NCI-H526 (cell line): ENCODE measurements at regions not wholly inside any gene's neighbourhood (a gene's known extent, or its start where the extent isn't known, plus 50 kb on each side); places are given as distances from the start of the nearest gene placed in this dataset.

ENCODE experiments used
- DNase-seq, 2 experiments: peaks; one replicate each; lab custom pipeline; 2025; lab: John Stamatoyannopoulos, UW

DNA sequence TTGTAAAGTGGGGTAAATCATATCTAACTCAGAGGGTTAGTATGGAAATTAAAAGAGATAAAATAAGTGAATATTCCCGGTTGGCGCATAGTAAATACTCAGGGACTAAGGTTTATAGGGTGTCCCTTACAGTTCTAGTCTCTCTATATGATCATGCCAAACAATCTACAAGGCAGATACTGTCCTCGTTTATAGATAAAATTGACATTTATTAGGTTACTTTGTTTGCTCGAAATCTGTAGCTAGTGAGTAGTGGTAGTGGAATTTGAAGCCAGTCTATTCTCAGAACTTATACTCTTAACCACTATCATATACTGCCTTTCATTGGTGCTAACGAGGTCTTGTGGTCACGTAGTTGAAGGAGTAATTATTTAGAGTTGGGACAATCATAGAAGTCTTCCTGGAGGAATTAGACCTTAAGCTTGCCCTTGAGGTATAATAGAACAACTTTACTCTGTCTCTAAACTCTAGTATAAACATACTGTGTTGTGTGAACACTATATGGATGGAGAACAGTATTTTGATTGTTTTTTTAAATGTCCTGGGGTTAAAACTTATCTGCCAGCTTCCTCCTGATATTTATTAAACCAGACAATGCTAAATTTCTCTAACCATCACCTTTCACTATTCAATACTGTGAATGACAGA is 324.0 kb downstream of the STIM2 start:
- DNase-seq = no peak

DNA sequence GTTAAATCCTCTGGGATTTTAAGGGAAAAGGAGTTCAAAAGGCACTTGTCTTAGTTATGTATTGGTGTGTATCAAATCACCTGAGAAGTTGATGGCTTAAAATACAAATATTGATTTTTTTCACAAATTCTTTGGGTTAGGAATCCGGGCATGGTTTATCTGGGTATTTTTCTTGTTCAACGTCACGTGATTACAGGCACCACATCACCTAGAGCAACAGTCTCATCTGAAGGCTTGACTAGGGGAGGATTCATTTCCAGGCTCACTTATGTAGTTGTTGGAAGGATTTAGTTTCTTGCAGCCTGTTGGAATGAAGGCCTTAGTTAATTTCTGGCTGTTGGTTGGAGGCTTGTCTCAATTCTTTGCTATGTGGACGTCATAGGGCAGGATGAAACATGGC is 326.1 kb downstream of the STIM2 start:
- DNase-seq = no peak

- no peak for DNase-seq
These were observed 327.1 kb downstream of the STIM2 start for GRCh38 chr4:27187786-27188185.

DNA sequence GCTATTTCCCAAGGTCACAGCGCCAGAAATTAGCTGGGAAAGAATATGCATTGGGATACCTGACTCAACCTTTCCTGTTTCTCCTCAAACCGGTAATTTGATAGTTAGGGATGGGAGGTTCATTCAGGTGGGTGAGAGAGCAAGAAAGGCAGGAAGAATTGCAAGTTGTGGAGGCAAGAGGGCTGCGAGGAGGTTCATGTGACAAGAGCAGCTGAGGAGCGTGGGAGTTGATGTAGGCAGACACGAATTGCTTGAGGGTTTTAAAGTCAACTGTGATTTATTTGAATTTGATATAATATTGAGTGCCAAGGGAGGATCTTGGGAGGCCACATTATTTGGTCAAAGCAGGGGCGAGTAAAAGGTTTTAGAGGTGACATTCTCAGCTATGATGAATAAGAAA is 329.0 kb downstream of the STIM2 start:
- DNase-seq = no peak

GRCh38 chr4:27191592-27191991 is 331.0 kb downstream of the STIM2 start:
- no peak for DNase-seq

DNA sequence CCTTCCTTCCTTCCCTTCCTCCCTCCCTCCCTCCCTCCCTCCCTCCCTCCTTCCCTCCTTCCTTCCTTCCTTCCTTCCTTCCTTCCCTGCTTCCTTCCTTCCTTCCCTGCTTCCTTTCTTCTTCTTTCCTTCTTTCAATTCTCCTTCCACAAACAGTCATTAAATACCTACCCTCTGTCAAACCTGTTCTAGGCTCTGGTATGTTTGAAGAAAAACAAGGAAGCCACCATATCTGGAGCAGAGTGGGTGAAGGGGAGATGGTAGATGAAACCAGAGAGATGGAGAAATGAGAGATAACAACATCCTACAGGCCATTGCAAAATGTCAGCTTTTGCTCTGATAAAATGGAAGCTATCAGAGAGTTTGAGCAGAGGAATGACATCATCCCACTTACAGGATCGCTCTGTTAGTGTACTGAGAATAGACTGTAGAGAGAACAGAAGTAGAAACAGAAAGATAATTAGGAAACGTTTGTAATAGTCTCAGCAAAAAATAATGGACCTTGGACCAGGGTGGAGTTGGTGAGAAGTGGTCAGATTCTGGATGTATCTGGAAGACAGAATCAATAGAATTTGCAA is 334.0 kb downstream of the STIM2 start:
- no peak for DNase-seq

DNA sequence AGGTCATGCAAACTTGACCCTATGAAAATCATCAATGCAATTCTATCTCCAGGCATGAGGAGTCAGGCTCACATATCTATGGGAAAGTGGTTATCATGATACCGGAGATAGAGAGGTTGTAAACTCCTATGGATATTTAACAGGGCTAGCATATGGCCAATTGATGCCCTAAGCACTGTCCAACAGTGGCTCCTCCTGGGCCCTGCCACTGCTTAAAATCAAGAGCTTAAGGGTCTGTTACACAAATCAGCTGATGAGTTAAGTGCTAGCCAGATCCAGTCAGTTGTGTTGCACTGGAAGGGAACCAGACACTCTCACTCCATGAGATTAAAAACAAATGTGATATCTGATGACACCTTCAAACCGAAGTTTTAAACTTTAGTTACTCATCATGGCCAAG is 337.6 kb downstream of the STIM2 start:
- no peak for DNase-seq

DNA sequence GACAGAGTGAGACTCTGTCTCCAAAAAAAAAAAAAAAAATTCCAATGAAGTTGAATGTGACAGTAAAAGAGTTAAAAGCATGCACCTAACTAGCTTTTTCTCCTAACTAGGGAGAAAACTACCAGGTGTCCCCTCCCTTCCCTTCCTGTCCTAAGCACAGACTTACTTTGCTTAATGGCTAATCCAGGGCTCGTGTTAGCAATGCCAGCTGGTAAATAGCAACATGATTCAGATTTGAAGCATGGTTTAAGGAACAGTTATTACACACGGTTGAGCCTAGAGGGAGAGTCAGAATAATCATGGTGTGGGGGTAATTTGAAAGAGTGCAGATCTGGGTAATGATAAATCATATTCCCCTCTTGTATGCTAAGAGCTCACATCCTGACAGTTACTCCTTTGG is 338.3 kb downstream of the STIM2 start:
- DNase-seq = no peak

DNA sequence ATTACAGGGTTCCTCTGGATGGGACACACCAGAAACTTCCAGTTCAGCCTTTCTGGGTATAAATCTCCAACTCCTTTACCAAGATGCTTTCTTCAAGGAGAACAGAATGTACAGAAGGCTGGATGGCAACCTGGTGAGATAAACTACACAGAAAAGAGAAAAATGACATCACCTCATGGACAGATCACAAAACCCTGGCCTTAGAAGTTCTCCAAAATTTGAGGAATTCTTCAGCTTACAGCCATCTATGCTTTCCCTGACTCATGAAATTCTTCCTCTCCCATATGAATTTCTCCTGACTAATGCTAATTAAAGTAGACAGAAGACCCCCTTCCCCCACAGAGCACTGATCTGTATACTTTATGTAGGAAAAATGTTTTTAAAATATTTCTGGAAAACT is 345.4 kb downstream of the STIM2 start:
- no peak for DNase-seq

GRCh38 chr4:27210956-27211355 is 350.3 kb downstream of the STIM2 start:
- DNase-seq = no peak

DNA sequence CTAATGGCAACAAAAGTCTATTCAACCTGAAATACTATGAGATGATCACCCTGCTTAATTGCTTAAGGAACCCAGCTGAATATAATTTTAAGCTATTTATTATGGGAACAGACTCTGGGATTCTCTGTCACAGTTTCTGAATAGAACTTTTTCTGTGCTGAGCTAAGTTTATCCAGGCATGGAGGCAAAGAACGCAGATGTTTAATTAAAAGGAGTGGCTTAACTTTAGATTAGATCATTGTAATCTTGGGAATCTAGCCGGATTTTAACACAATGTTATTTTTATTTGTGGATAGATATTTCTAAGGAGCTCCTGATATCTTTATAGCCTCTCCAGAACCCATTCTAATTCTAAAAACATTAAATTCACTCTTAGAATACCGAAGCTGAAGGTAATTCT is 353.4 kb downstream of the STIM2 start:
- DNase-seq = no peak

DNA sequence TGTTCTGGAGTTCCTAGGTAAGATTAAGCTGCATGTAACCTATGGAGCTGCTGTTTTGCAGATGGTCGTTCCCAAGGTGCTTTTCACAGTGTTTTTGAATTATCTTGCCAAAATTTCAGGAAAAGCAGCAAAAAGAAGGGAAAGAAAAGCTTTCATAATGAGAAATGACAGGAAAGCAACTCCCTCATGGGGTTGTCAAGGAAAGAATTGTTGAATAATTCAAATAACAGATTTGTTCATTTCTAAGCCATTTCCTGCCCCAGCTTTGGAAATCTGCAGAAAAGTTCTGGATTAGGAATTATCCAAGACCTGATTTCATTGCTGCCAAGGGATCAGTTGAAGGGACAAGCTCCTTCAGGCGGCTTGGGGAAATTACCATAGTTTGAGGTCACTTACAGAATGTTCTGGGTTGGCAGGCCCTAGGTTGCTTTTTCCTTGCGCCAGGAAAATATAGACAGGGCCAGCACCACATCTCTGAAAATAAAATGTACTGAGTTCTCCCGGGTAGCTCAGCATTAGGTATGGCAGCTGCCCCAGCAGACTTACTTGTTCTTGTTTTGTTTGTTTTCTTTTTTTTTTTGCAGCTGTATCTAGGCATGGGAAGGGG is 354.7 kb downstream of the STIM2 start:
- no peak for DNase-seq

GRCh38 chr4:27217261-27217769 is 356.7 kb downstream of the STIM2 start:
- DNase-seq = no peak

DNA sequence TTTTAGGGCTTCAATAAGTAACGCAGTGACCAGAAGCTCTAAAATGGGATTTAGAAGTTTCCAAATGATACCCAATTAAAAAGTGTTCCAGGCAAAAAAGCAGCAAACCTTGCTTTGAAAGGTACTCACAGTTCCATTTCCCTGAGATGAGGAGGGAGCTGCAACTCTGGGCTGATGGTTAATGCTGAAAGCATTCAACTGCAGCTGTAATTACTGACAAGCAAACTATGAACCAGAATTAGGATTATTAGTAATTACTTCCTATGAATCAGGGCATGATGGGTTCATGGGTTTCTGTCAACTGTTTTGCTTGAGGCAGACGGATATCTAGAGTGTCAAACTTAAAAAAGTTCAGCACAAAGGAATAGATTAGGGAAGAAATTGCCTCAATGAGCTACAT is 357.4 kb downstream of the STIM2 start:
- no peak for DNase-seq

- DNase-seq = no peak
These were observed 362.7 kb downstream of the STIM2 start for GRCh38 chr4:27223326-27223725.

- no peak for DNase-seq
These were observed 372.9 kb downstream of the STIM2 start for GRCh38 chr4:27233531-27233930.

DNA sequence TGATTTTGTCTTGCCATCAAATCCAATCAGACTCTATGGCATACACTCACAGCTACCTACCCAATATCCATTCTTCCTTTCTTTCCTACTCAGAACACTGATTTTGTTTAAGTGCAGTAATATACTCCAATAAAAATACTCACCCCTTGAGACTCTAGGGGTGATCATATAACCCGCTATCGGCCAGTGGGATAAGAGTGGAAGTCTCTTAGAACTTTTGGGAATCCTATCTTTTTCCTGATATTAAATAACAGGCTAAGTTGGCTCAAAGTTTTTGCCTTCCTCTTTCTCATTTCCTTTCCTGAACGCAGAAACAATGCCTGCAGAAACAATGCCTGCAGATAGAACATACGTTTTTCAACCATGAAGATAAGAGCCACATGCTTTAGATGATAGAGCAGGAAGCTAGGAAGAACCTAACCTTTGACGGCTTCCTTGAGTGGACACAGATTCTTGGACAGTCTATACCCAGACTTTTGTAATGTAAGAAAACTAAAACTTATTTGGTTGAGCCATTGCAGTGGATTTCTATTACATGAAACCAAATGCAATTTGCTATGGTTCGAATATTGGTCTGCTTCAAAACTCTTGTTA is 373.8 kb downstream of the STIM2 start:
- DNase-seq = no peak

DNA sequence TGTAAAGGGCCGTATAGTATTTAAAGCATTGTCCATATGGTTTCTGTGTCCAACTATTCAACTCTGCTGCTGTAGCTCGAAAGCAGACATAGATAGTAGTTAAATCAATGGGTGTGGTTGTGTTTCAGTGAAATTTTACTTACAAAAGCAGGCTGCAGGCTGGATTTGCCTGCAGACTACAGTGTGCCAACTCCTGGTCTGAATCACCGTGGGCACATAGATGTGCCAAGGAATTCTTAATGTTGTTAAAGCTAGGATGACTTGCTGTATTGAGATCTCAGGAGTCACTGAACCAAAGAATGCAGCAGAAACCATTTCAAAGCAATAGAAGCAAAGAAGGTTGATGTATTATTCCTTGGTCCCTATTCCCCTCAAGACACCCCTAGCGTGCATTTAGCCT is 379.0 kb downstream of the STIM2 start:
- DNase-seq = no peak

- DNase-seq = no peak
These were observed 381.6 kb downstream of the STIM2 start for GRCh38 chr4:27242217-27242616.

- DNase-seq = no peak
These were observed 384.6 kb downstream of the STIM2 start for GRCh38 chr4:27245216-27245615.

DNA sequence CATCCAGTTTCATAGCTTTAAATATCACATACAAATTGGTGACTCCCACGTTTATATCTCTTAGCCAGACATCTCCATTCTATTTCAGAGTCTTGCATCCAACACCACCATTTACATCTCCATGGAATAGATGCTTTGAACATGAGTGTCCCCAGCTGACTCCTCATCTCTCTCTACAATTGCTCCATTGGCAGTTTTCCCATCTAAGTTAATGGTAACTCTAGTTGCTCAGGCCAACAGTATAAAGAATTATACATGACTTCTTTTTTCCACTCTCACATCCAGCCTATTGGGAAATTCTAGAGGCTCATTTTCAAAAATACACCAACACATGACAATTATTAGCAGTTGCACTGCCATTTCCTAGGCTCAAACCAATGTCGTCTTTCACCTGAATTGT is 388.2 kb downstream of the STIM2 start:
- DNase-seq = no peak

- no peak for DNase-seq
These were observed 391.1 kb downstream of the STIM2 start for GRCh38 chr4:27251771-27252170.

- no peak for DNase-seq
These were observed 406.8 kb downstream of the STIM2 start for GRCh38 chr4:27267339-27267969.
